ENCODE measurements at regions not wholly inside any gene's neighbourhood (a gene's known extent, or its start where the extent isn't known, plus 50 kb on each side); places are given as distances from the start of the nearest gene placed in this dataset.
"Not testable (repeated sequence)": the region's sequence is repeated elsewhere in the genome, so short reads cannot be mapped to it uniquely, and the experiment has no call there.

DNA sequence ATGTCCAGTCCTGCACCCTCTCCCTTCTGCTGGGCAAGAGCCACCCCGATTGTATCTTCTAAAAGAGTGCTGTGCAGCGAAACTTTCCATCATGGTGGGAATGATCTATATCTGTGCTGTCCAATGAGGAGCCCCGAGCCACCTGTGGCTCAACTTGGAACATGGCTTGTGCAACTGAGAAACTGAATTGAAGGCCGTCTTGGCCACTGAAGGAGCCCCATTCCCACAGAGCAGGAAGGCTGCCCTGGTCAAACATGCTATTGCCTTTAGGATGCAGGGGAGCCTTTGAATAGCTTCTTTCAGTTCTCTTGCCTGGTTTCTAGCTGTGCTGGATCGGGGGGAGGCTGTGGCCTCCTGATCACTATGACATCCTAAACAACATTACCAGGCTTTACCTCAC, 427.6 kb downstream of the SETD4 start:
- DNase-seq = no peak

DNA sequence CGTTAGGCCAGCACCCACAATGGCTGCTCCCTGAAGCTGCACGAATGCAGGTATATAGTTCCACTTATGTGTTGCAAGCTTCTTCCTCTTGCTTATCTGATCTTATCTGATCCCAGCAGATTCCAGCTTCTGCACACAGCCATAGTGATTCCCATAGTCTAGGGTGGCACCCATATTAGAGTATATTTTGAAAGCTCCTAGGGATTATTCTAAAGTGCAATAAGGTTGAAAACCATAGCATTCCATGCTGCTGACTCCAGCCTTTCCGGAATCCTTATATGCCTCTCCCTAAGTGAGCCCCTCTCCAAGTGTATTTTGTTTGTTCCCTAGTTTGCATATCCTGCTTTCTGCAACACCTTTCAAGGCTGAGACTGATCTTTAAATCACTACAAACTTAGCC, 432.0 kb downstream of the SETD4 start:
- no peak for DNase-seq

DNA sequence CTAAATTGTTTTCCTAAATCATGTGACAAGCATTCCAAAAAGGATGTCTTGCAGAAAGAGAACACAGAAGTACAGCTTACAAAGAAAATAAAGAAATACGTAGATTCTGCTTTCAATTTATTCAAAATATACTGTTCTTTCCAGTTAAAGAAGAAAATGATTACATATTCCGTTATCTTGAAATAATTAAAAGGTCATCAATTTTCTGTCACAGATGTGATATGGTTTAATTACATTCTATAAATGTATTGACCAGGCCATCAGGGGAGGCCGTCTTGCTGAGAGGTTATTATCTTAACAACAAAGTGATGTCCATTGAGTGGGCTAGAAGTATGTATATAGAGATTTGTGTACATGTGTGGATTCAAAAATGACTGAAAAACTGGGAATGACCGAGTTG, 432.9 kb downstream of the SETD4 start:
- no peak for DNase-seq

DNA sequence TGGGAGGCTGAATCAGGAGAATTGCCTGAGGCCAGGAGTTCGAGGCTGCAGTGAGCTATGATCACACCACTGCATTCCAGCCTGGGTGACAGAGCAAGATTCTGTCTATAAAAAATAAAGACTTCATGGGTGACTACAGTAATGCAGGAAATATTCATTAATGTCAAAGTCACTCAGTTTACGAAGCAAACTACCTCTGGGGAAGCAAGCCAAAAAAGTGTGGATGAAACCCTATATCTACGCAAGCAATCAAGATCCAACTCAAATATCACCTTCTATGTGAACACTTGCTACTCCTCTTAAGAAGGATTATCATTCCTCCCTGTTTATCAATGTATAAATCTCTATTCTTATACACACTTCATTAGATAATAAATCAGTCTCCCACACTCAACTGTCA, 434.8 kb downstream of the SETD4 start:
- no peak for DNase-seq

DNA sequence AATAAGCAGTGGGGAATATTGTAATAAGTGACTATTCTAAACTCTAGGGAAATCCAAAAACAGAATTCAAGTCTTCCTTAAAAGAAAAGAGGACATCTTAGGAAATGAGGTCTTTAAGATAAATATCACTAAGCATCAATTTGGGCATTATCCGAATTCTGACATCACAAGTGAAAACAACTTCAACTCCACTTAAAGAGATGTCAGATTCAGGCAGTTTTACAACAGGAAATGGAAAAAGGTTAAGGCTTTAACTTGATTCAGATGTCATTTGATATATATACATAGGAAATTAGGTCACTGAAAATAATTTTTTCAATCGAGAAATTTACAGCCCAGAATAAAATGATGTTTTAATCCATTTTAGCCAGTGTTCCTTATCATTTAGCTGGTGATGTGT, 435.4 kb downstream of the SETD4 start:
- no peak for DNase-seq

DNA sequence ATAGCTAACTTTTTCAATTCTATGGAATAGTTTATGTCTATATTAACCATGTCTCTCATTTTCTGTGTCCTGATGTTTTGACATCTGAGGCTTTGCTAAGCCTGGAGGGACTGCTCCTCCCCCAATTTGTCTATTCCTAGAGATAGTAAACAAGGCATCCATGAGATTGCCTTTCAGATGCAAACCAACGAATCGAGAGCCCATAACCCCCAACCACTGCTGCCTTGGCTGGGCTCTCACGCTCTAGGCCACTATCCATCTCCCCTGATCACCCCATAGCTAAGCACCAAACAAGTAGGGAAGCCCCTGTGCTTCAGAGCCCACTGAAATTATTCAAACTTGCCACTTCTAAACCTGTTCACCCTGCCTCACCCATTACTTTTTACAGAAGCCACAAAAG, 437.7 kb downstream of the SETD4 start:
- DNase-seq = no peak

DNA sequence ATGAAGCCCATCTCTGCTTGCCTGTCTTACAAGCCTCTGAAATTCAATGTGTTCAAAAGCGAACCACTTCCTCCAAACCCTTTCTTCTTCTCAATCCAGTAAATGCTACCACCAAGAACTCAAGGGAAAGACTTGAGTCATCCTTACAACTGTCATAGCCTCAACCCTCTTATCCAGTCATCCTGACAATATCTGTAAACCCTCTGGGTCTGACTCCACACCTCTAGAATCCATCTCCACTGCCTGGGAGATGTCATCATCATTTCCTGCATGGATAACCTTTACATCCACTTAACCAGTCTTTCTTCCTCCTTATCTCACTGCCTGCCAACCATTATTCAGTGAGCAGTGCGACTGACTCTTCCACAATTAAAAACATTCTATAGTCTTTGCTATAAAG, 441.1 kb downstream of the SETD4 start:
- no peak for DNase-seq

DNA sequence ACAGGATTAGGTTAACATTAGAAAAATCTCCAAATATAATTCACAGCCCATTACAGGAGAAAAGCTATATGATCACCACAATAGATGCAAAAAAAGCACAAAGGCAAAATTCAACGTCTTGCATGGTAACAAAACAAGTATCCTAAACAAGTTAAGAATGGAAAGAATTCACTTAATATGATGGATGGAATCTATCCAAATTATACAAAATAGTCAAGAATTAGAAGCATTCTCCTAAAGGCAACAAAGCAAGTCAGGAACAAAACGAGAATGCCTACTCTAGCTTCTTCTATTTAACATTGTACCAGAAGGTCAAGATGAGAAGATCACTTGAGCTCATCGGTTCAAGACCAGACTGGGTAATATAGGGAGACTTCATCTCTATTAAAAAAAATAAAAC, 442.8 kb downstream of the SETD4 start:
- DNase-seq = no peak

DNA sequence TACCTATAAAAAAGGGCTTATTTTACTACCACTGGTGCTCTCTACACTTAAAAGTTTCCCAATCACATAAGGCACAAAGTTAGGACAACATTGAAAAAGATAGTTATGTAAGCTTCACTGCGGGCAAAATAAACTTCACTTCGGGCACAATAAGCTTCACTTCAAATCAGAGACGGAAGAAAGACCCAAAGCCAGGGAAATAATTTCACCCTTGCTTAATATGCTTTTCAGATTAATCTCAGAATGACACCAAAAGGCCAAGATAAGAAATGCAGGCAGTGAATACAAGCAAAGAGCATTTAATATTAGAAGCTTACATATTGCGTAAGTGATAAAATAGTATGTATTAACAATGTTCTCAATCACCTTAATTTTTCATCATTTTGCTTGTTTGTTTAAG, 444.2 kb downstream of the SETD4 start:
- DNase-seq = no peak

DNA sequence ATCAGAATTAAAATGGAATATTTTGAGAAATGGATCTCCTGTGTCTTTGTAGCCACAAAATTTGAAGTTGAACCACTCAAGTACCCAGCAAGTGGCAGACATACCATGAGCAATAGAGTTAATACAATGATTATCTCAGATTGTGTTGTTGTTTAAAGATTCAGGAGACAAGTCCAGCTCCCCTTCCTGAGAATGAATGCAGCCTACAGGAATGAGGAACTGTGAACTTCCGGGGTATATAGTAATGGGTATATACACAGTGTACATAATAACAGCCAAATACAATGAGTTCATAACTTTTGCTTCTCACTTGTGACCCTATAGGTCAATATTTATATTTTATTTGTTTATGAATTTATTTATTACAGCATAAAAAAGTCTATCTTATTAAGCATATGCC, 445.0 kb downstream of the SETD4 start:
- no peak for DNase-seq

DNA sequence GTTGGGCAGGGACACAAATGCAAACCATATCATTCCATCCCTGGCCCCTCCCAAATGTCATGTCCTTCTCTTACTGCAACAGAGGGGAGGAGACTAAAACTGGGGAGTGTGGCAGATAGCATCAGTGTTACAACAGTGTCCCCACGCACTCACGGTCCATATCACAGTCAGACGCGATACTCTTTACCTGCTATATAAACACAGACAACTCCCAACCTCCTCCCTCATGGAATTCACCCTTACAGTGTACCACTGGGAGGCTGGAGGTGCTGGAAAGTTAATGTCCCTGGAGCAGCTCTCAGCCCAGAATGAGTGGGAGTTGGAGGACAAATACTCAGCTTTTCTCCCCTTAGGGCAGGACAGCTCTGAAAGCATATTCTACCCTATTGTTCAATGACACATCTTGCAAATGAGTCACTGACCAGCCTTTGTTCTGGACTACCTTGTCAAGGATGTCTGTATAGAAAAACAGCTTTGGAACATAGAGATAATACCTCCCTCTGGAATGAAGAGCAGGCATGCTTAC, 445.9 kb downstream of the SETD4 start:
- DNase-seq = no peak

DNA sequence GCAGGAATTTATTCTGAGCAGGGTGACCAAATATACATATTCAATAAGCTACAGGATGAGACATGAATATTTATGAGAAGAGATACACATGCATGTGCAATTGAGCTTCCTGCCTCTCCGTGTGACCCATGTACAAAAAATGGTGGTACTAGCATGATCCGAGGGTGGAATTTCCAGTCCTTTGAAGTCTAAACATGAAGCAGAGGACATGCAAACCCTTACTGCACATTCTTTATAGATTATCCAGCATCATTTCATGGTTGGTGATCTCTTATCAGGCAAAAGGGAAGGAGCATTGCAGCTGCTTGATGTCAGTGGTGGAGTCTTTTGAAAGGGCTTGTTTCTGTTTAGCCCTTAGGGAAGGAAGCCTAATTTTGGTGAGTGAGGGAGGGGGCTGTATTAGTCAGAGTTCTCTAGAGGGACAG, 448.6 kb downstream of the SETD4 start:
- DNase-seq = no peak

DNA sequence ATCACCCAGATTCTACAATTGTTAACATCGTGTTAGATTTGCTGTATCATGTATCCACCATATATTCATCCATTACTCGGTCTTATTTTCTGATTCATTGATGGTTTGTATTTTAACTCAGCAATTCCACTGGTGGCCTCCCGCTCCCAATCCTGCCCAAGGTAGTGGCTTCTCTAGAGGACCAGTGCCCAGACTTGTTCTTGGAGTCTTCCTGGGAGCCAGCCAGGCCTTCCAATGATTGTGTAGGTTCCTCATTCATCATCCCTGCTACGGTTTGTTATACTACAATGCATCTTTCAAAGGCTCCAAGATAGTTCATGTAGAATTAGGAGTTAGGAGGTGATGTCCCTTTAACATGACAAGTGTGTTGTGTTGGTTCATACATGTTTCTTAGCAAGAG, 451.1 kb downstream of the SETD4 start:
- no peak for DNase-seq

DNA sequence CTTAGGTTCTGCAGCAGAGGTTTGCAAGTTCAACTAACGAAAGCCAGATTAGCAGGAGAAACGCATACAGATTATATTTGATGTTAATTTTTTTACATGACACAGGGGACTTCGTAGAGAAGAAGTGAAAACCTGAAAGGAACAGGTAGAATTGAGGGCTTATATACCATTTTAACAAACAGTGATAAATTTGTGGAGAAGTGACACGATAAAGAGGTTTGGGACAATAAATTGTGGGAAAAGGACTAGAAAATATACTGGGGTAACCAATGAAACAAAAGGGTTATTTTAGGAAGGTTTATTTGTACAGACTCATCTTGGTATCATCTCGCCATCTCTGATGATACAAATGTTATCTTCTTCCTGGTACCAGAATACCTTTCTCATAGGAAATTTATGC, 452.9 kb downstream of the SETD4 start:
- no peak for DNase-seq

DNA sequence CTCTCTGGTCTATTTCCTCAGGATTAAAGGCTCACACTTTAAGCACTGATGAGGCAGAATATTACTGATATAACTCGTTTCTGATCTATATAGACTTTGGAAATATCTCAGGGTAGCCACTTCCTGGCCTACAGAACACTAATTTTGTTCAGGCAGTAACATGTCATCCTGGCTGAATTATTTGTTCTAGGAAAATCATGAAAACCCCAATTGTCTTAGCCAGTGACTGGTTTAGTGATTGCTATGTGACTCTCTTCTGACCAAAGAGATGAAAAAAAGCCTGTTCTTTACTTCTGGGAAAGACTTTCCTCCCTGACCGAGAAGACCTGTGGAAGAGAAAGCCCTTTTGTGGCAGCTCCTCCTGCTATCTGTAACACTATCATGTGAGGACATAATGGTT, 453.7 kb downstream of the SETD4 start:
- no peak for DNase-seq

DNA sequence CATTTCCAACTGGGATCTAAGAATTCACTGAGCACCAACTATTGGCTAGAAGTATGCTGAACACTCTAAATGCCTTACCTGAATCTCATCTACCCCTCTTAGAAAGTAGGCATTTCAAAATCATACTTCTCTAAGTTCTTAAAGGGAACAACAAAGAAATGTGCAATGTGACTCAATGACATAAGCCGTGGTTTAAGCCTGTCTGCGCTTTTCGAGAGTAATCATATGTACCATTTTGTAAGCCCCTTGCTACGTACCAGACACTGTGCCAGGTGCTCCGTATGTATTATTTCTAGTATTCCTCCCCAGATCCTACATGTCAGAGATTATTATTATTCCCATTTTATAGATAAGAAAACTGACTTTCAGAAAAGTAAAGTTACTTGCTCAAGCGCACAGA, 454.2 kb downstream of the SETD4 start:
- no peak for DNase-seq

DNA sequence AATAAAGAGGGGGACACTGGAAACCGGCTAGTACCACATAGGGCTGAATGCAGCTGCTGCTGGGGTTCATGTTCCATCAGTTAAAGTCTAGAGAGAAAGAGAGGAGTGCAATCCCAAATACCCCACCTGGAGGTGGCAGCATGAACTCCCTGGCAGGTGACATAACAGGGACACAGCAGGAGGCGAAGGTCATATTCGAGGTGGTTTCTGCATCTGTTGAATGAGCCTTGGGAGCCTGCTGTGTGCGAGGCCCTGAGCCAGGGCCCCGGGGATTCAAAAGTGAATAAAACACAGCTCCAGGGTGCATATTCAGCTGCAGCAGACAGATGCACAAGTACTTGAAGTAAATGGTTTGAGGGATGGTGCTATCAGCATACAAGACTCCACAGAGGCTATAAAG, 456.8 kb downstream of the SETD4 start:
- DNase-seq = no peak

DNA sequence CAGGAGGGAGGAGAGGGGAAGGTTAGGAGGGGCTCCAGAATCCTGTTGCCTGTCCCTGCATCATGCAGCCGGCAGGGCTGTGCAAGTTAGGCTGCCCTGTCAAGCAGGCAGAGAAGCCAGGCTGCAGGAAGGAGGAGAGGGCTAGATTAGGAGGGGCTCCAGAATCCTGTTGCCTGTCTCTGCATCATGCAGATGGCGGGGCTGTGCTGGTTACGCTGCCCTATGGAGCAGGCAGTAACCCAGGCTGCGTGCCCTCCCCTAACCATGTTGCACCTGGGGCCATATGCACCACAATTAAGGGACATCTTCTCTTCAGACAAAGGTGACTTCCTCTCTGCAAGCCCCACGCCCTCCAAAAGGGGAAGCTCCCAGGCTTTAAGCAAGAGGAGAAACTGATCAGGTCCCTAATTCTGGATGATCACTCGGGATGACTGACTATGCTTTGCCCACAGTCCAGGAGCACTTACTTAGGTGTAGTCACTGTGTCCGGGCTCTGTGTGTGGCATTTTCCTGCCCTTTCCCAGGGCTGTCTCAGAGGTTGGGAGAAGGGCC, 457.4 kb downstream of the SETD4 start:
- DNase-seq = no peak

DNA sequence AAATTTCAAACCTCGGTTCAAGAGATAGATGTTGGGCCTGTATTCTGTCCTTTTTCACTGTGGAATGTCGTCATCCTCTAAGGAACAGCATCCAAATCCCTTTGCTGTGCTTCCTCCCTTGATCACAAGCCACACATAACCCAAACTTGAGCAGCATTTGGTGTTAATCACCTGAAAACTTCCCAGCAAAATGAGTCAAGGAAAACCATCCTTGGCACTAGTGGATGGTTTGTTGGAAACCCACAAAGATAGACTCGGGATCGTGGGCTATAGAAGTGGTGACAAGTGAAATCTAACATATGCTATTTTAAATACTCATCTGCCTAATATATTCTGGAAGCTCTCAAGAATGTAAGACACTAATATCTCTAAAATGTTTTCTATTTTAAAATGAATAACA, 459.1 kb downstream of the SETD4 start:
- DNase-seq = no peak

DNA sequence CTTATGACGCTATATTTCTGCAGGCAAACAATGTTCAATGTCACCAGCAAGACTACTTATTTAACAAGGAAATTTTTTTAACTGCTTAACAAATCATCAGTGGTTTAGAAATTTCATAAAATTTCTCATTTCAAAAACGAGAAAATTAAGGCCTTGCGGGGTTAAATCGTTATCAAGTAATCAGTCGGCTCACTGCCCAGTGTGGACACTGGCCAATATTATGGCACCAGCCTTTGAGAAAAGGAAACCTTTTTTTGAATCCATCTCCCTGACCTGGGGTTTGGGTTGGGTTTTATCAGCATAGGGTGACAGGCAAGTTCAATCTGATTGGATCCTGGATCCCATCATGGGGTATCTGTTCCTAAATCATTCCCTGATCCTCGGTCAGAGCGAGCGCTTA, 461.2 kb downstream of the SETD4 start:
- no peak for DNase-seq

DNA sequence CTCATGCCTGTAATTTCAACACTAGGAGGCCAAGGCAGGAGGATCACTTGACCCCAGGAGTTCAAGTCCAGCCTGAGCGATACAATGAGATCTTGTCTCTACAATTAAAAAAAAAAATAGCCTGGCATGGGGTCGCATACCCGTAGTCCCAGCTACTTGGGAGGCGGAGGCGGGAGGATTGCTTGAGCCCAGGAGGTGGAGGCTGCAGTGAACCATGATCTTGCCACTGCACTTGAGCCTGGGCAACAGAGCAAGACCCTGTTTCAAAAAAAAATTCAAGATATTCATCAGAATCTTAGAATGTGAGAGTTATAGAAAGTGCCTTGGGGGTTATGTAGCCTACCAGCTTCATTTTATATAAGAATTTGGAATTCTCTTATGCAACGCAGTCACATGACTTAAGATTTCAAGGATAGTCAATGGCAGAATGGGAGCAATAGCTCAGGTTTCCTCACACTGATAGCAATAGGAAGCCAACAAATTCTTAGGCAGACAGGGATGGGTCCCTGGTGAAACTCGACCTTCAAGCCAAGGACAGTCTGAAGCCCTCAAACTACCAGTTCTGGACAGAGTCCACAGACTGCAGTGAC, 462.5 kb downstream of the SETD4 start:
- no peak for DNase-seq

DNA sequence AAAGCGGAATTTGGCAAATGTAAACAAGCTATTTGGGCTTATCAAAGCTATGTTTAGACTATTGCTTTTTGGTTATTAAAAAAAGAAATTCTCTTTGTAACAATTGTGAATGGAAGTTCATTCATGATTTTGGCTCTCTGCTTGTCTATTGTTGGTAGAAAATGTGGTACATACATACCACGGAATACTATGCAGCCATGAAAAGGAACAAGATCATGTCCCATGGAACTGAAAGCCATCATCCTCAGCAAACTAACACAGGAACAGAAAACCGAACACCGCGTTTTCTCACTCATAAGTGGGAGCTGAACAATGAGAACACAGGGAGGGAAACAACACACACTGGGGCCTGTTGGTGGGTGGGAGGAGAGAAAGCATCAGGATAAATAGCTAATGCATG, 465.4 kb downstream of the SETD4 start:
- DNase-seq = no peak

DNA sequence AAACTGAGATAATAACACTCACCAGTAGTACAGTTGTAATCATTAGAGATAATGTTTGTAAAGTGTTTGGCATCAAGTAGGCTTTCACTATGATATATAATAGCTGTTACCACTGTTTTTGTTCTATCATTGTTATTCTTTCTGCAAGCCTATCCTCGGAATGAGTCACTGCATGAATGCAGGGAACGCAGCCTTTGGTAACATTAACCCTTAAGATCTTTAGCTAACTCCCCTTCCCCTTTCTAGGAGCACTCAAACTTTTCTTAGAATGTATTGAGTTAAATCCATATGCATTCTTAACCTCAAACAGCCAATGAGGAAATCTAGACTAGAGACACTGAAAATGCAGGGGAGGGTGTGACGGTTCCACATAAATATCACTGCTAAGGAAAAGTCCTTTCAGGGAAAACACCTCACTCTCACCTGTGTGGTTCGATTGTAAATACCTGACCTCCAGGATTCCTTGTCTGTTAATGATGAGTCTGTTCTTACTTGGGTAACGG, 467.3 kb downstream of the SETD4 start:
- no peak for DNase-seq

DNA sequence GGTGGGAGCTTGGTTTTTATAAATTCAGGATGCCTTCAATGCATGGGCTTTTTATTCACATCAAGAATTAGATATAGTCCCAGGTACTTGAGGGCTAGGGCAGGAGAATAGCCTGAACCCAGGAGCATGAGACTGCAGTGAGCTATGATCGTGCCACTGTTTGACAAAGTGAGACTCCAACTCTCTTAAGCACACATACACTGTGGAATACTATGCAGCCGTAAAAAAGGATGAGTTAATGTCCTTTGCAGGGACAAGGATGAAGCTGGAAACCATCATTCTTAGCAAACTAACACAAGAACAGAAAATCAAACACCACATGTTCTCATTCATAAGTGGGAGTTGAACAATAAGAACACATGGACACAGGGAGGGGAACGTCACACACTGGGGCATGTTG, 470.0 kb downstream of the SETD4 start:
- DNase-seq = not testable (repeated sequence)

DNA sequence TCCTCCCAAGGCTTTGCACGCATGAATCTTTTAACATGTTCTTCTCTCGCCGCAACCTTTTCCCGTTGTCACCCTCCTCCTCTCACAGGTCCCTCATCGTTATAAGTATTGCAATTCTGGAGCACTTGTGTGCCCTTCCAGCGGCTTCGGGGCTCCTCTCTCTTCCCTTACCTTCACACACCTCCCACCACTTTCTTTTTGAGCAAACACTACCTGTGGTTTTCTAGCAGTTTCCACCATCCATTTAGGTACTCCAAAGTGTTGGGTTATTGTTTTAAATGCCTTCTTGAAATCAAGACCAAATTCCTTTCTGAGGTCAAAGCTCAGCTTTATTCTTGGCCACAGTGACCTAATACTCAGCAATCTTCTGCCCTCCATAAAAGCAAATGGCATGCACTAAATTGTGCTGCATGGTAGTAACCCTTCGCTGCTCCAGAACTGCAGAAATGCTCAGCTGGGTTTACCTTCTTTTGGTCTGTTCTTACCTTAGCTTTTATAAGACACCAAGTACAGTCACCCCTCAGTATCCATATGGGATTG, 472.4 kb downstream of the SETD4 start:
- no peak for DNase-seq

All from activated CD4-positive, CD25-positive, alpha-beta regulatory T cell treated with anti-CD3 and anti-CD28 coated beads, Interleukin-2, amount 50 U/mL, for 72 hours (primary cell).